Erythroblast (primary cell): ENCODE measurements at regions not wholly inside any gene's neighbourhood (a gene's known extent, or its start where the extent isn't known, plus 50 kb on each side); places are given as distances from the start of the nearest gene placed in this dataset.

Experiments
- GATA1 ChIP-seq: IDR thresholded peaks from 2 replicates; pipeline ENCODE4 v1.6.1; 2011; ENCODE audit warnings: low read depth, mild to moderate bottlenecking, control low read depth, low read length, moderate library complexity
- POLR2A ChIP-seq: IDR thresholded peaks from 2 replicates; pipeline ENCODE4 v1.6.1; 2011; ENCODE audit warnings: mild to moderate bottlenecking, low read length

DNA sequence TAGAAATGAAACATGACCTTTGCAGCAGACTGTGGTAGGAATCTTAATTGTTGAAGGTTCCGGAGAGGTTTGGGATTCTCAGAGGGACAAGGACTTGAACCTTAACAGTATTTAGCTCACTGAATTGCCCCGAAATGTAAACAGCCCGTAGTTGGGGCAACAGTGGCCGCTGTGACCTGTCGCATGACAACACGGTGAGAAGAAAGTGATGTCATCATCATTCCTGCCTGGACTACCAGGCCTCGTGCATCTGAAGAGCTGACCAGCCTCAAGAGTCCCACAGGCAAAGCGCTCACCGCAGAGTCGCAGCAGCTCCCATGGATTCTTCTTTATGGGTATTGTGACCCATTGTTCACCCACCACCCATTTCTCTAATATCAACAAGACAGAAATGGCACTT is 250.6 kb downstream of the KLF6 start:
- no peak for TF ChIP-seq POLR2A
- no peak for TF ChIP-seq GATA1
